Activated CD4-positive, alpha-beta T cell treated with anti-CD3 and anti-CD28 coated beads, Interleukin-2, Interleukin-4, amounts not matched to agents 100 ng/mL and 50 ng/mL, durations not matched to agents 16 hours and 8 hours (primary cell): ENCODE measurements at regions not wholly inside any gene's neighbourhood (a gene's known extent, or its start where the extent isn't known, plus 50 kb on each side); places are given as distances from the start of the nearest gene placed in this dataset.

Experiments
- DNase-seq: peaks from one replicate; pipeline ENCODE4 v3.0.0-alpha.2; 2020; ENCODE audit warnings: low spot score

DNA sequence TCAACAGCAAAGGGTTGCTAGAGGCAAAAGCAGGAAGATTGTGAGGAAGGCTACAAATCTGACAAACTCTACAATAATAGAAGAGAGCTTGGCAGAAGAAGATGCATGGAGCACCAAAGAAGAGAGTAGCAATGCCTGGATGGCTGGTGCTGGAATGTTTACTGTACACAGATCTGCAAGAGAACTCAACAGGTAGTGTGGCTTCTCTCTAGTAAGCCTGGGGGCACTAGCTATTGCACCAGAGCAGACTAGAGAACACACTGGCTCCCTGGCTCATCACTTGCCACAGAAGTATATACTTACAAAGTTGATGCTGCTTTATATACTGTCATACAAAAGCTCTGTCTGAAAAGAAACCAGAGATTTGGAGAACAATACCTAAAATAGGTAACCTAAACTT is 475.0 kb upstream of the NCAM2 start:
- DNase-seq: no peak

GRCh38 chr21:20527731-20528460 is 470.3 kb upstream of the NCAM2 start:
- DNase-seq: no peak

- DNase-seq: no peak
Measured at GRCh38 chr21:20537130-20537529, 461.1 kb upstream of the NCAM2 start.

DNA sequence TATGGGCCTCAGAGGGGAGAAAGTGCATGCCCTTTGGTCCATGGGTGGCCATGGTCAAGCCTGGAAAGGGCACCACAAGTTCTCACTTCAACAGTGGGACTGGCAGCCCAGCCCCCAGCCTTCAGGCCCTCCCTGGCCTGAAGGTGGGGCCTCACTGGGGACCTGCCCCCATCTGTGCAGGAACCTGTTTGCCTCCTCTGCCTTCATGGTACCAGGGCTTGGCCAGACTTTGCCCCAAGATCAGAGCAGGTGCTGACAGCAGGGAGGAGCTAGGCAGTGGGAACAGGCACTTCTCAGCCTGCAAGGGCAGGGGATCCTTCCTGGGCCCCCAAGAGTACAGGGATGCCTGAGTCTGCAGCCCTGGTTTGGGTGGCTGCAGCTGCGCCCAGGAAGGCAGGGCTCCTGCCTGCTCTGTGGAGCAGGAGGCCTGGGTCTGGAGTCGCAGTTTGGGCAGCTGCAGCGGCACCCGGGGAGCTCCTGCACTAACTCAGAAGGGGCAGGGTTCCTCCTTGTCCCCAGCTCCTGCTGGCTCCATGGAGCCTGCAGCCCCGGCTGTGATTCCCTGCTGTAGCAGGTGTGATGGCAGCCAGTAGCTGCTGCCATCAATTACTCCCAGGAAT is 460.1 kb upstream of the NCAM2 start:
- no peak for DNase-seq

- DNase-seq: no peak
Measured at GRCh38 chr21:20545454-20545853, 452.8 kb upstream of the NCAM2 start.

GRCh38 chr21:20551939-20552338 is 446.3 kb upstream of the NCAM2 start:
- no peak for DNase-seq

DNA sequence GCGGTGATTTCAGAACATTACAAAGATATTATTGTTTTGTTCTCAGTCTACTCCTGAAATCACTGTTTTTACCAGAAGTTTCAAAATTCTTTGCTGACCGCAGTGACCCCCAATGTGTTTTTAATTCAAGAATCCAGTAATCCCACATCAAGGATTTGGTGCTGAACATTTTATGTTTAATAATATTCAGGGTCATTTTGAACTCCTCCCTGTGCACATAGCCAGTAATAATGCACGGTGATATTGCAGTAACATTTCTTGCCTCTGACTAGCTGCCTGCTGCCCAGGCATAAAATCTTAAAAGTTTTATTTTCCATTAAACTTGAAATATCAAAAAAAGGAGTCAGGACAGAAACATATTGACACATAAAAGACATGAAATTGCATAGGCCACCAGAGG is 443.4 kb upstream of the NCAM2 start:
- no peak for DNase-seq

- no peak for DNase-seq
Measured at GRCh38 chr21:20570824-20571232, 427.4 kb upstream of the NCAM2 start.

GRCh38 chr21:20572582-20572981 is 425.6 kb upstream of the NCAM2 start:
- DNase-seq: no peak

DNA sequence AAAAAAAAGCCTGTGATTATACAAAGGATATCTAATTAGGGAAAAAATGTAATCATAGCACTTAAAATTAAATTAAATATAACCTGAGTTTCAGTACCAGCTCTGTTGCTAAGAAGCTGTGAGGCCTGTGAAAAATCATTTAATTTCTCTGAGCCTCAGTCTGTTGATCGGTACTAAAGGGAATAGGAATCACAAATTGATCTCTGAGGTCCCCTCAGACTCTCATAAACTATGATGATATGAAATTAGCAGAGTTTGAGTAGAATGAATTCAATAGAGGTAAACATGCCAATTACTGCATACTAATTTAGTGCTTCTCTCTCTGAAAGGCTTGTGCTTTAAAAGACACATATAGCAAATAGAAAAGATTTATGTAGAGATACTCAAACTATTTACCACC is 416.8 kb upstream of the NCAM2 start:
- no peak for DNase-seq

DNA sequence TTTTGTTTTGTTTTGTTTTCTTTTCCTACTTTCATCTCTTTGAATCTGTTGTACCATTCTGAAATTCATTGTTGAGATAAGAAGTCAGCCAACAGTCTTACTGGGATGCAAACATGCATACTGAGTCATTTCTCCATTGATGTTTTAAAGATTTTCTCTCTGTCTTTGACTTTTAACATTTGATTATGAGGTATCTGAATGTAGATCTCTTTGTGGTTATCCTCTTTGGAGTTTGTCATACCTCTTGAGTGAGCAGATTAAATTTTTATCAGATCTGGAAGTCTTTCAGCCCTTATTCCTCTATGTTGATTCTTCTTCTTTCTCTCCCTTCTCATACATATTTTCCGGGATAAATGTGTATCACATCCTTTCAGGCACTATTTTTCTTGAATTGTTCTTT is 406.9 kb upstream of the NCAM2 start:
- DNase-seq: no peak

- DNase-seq: no peak
Measured at GRCh38 chr21:20592463-20592862, 405.7 kb upstream of the NCAM2 start.

- DNase-seq: no peak
Measured at GRCh38 chr21:20603236-20603635, 395.0 kb upstream of the NCAM2 start.

GRCh38 chr21:20611008-20611407 is 387.2 kb upstream of the NCAM2 start:
- DNase-seq: no peak

- DNase-seq: no peak
Measured at GRCh38 chr21:20613654-20614053, 384.6 kb upstream of the NCAM2 start.

- DNase-seq: no peak
Measured at GRCh38 chr21:20617130-20617529, 381.1 kb upstream of the NCAM2 start.

DNA sequence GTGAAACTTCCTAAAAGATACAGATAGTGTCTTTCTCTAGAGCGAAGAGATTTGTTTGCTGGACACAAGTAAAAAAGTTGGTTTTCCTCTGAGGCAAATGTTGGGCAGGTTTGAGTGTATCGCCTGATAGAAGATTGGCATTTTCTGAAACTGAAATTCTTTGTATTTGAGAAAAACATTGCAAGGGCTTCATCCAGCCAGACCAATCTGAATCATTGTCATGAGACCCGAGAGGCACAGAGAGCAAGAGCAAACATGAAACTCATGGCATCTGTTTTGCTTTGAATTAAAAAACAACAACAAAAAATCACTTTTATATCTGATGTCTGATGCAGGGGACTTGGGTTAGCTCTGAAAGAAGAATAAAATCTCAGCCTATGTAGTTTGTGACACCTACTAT is 379.3 kb upstream of the NCAM2 start:
- DNase-seq: no peak

DNA sequence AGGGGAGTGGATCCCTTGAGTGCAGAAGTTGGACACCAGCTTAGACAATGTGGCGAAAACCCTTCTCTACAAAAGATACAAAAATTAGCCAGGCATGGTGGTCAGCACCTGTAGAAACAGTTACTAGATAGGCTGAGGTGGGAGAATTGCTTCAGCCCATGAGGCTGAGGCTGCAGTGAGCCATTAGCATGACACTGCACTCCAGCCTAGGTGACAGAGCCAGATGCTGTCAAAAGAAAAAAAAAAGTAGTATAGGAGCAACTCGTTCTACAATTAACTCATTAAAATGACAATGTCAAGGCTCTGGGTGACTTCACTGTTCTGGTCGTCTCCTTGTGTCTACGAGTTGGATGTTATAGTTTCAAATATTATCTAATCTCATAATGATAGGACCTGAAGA is 370.6 kb upstream of the NCAM2 start:
- no peak for DNase-seq

DNA sequence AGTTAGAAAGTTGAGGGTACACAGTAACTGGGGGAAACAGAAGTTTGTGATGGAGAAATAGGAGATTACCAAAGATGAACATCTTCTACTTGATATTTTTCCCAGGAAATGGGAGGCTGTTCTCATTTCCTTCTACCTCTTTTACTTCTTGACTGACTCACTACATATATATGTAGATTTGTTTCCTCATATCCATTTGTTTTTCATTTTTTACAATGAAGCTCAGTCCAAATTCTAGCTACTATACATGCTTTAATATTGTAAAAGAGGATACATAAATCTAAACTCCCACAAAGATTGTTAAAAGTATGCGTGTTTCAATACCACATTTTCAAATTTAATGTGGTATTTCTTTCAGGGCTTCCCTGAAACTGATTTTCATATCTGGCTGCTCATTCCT is 366.6 kb upstream of the NCAM2 start:
- DNase-seq: no peak

GRCh38 chr21:20639026-20639425 is 359.2 kb upstream of the NCAM2 start:
- DNase-seq: no peak

DNA sequence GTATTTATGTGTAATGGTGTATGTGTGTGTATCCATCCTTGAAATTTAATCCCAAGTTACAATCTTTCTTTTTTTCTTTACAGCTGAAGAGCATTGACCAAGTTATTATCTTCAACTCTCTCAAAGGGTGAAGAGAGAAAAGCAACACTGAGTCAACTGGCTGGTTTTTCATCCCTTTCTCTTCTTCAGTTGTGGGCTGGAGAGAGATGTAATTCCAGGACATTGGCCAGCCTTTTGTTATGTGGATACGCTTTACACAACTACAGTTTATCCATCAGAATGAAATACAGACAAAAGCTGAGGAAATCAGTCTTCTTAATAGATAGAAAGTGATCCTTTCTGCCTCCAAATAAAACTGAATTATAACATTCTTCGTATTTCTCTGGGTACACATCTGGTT is 357.0 kb upstream of the NCAM2 start:
- DNase-seq: no peak

GRCh38 chr21:20642681-20643080 is 355.5 kb upstream of the NCAM2 start:
- no peak for DNase-seq

DNA sequence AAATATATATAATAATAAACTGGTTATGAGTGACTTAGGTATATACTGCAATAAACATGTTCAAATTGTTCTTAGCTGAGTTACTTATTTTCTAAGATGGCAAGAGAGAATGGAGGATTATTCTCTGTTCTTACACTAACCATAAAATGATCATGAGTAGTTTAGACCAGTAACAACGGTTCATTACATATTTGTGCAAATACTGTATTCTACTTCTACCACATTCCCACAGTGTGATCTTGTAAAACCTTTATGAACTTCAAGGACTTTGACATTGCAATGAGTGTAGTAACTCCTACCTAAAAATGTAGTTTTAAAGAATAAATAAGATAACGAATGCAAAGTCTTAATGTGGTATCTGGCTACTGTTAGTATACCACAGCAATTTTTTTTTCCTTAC is 353.7 kb upstream of the NCAM2 start:
- DNase-seq: no peak

- no peak for DNase-seq
Measured at GRCh38 chr21:20645344-20645743, 352.9 kb upstream of the NCAM2 start.
